Stimulated activated CD4-positive, alpha-beta T cell treated with anti-CD3 and anti-CD28 coated beads, Interleukin-1b, Interleukin-23, amount 100 ng/mL, for 1 hour (primary cell): ENCODE measurements at regions not wholly inside any gene's neighbourhood (a gene's known extent, or its start where the extent isn't known, plus 50 kb on each side); places are given as distances from the start of the nearest gene placed in this dataset.

Source experiments
- DNase-seq, 2 donors: peaks; one replicate each; pipeline ENCODE4 v3.0.0-alpha.2; 2020; ENCODE audit warnings: low read depth in 2 of 2

- DNase-seq = no peak
Measured at GRCh38 chr6:105850261-105851112, 235.6 kb upstream of the PRDM1 start.

GRCh38 chr6:105849746-105850145, 236.4 kb upstream of the PRDM1 start:
- DNase-seq = no peak

DNA sequence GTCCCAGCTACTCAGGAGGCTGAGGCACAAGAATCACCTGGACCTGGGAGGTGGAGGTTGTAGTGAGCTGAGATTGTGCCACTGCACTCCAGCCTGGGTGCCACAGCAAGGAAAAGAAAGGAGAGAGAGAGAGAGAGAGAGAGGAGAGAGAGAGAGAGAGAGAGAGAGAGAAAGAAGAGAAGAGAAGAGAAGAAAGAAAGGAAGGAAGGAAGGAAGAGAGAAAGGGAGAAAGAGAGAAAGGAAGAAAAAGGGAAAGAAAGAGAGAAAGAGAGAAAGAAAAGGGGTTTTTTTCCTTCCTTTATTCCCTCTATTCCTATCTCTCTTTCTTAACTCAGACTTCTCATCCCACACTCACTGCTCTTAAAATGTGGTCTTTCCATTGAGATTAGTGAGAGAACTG, 238.7 kb upstream of the PRDM1 start:
- DNase-seq = no peak

GRCh38 chr6:105844275-105844883, 241.8 kb upstream of the PRDM1 start:
- DNase-seq = no peak

DNA sequence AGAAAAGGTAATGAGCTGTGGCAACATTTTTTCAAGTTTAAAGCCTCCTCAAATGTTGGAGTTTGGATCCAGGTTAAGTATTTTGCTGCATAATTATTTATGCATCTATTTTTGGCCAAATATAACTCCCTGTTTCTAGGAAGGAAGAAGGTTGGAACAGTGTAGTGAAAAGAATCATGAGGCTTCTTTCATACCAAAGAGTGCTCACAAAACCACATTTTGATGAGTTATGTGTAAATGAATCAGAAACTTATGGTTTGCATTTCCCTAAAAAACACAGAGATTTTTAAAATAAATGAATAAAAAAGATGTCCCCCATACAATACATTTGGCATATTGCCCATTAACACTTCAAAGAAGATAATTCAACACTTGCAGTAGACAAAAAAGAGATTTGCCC, 246.9 kb upstream of the PRDM1 start:
- DNase-seq = no peak

DNA sequence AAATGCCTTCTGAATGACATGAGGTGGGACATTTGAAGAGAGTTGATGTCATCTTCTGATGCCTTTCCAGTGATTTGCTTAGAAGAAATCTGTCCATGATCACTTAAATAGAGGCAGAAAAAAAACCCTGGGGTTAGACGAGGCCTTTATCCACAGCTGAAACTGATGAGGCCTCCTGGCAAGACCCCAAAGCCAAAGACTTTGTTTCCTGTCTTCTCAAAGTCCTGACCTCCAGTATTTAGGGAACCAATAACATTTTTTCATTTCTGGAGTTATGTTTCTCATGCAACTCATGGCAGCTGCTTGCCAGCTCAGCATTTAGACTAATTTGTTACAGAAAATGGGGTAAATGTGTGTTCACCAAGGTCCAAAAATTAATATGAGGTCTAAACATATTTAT, 248.0 kb upstream of the PRDM1 start:
- DNase-seq = no peak

- DNase-seq = no peak
Measured at GRCh38 chr6:105836889-105837288, 249.2 kb upstream of the PRDM1 start.

DNA sequence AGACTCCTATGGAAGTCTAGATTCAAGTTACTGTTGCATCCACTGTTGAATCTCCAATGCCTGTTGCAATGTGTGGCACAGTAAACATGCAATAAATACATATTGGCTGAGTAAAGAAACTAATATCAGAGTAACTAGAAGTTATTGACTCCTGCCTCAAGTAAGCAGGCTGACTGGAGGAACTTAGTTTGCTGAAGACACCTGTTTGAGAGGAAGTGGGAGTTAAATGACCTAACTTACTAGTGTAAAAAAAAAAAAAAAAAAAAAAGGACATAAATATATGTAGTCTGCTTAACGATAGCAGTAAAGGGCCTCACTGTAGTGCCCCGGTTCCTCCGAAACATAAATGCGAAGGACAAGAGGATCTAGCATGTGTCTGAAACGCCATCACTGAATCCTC, 249.8 kb upstream of the PRDM1 start:
- no peak for DNase-seq

DNA sequence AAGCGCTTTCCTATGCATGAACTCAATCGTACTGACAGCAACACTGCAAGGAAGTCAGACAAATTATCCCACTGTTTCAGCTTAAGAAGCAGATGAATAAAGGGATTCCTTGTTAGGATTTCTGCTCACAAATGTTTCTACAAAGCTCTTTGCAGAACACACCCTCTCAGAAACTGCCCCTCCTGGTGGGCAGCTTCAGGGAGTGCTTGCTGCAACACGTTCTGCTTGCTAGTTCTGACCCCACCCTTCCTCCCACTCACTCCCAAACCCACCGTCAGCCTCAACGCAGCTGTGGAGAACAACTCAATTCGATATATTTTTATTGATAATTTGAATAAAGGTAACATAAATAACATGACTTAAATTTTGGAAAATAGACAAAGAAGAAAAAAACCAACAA, 250.8 kb upstream of the PRDM1 start:
- DNase-seq = no peak

GRCh38 chr6:105833959-105834947, 251.9 kb upstream of the PRDM1 start:
- DNase-seq = no peak

GRCh38 chr6:105832313-105832761, 253.8 kb upstream of the PRDM1 start:
- no peak for DNase-seq

DNA sequence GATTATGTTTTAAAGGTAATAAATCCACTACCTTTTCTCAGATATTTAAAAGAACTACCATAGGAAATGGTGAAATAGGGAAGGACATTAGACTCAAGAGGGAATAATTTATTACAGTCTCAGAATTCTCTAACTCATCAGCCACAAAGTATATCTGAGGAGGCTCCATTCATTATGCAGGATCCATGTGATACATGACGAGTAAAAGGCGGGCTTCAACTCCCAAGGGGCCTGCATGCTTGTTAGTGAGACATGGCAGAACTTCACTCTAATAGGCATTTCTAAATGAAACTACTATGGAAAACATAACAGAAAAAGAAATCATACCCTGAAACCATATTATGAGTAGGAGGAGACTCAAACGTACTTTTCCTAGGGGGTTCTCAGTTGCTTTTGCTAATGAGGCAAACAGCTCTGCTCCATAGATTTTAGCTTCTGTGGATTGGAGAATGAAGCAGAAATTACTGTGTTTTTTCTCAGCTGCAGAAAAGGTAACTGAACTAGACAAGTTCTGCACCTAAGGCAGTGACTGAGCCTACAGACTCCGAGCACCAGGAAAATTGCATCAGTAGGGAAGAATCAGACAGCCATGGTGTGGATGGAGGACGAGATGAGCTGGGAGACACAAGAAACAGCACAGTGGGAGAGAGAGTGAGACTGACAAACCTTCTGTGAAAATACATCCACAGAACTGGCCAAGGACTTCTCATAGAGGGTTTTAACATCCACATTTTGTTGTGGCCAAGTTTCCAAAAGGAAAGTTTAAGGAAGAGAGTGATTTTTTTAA, 254.6 kb upstream of the PRDM1 start:
- DNase-seq = no peak

DNA sequence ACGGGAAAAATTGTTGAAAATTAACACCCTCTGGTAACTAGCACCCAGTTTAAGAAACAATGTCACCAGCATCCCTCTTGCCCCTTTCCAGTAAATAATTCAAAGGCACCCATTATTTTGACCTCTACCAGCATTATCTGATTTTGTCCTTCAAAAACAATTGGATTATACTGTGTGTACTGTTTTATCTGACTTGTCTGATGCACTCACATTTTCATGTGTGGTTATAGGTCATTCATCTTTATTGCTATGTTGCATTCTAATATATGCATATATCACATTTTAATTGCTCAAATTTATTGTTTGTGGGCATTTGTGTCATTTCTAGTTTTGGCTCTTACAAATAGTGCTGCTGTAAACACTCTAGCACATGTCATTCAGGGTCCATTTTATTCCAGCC, 260.9 kb upstream of the PRDM1 start:
- no peak for DNase-seq

DNA sequence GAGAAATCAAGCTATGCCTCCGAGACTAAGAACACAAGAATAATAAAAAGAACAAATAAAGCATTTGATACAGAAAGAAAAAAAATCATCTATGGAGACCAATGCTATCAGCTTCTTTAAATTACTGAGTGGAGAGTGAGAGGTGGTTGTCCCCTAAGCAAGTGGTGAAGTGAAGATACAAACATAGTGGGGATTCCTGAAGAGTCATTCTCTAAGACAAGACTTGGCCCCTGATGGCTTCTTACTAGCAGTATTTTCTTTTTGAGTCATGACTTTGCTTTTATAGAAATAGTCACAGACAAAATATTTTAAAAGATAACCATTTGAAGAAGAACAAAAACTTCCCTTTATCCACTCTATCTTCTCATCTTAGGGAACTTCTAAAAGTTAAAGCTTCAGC, 261.4 kb upstream of the PRDM1 start:
- DNase-seq = no peak

GRCh38 chr6:105821777-105822176, 264.4 kb upstream of the PRDM1 start:
- DNase-seq = no peak

DNA sequence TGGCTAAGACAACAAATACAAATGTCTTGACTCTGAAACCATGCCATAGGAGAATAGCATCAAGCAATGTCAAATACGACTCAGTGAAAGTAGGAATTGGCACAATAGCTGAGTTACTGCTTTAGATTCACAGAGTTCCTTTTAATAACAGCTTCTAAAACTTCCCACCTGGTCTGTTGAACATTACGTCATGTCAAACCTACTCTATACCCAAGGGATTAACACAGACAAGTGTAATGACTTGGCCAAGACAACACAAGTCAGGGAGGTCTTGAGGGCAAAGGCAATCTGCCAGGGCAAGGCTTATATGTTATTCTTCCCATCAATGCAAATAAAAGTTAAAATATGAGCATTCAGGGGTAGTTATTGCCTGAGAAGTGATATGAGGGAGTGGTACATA, 265.1 kb upstream of the PRDM1 start:
- no peak for DNase-seq

GRCh38 chr6:105819745-105820144, 266.4 kb upstream of the PRDM1 start:
- no peak for DNase-seq

- DNase-seq = no peak
Measured at GRCh38 chr6:105818505-105818904, 267.6 kb upstream of the PRDM1 start.

- no peak for DNase-seq
Measured at GRCh38 chr6:105817961-105818360, 268.2 kb upstream of the PRDM1 start.

DNA sequence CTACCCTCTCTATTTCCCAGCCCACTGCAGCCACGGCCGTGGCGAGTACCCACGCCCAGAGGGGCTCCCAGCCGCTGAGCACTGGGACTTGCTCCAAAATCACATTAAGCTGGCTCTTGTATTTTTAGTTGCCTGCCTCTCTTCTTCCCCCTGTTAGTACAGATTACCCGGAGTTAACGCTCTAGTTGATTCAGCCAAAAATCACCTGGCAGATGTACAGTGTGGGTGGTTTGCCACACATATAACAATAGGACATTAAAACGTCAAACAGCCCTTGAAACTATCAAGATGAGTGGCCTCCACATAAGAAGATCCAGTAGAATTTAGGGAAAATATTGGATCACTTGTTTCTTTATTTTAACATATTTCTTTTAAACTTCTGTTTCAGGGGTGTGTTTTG, 268.8 kb upstream of the PRDM1 start:
- no peak for DNase-seq

DNA sequence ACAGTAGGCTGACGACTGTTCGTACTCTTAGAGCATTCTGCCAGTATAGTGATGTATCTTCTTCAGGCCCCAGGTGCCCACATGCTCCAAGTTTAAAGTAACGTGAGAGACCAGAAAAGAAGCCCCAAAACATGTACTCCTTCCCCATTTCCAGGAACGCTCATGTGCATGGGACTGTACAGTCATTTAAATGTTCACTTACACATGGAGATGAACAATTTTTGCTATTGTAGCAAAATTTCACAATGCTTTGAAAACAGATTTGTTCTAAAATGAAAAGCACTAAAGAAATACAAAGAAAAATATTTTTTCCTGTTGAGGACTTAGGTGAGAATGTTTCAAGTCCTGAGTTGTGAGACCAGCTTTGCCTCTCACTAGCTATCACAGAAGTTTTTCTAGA, 269.3 kb upstream of the PRDM1 start:
- DNase-seq = no peak
